ENCODE measurements at regions not wholly inside any gene's neighbourhood (a gene's known extent, or its start where the extent isn't known, plus 50 kb on each side); places are given as distances from the start of the nearest gene placed in this dataset.

- TF ChIP-seq POLR2A (IDR thresholded peaks at IDR 0.05; ENCODE audit: low read length) (no peak), GATA1 (IDR thresholded peaks at IDR 0.05; ENCODE audit: low read depth, low read length) (no peak)
Observed at GRCh38 chr15:66925721-66926120, 139.7 kb upstream of the SMAD3 start.
